Ascending aorta (tissue), 2 donors: ENCODE measurements at regions not wholly inside any gene's neighbourhood (a gene's known extent, or its start where the extent isn't known, plus 50 kb on each side); places are given as distances from the start of the nearest gene placed in this dataset.
A peak's percentile ranks its signal among the peaks of the same experiment; 100 is the strongest.

Experiments used
- DNase-seq, 2 donors: peaks; one replicate each; pipeline ENCODE4 v3.0.0-alpha.2; 2019; ENCODE audit warnings: low spot score in 2 of 2
- H3K27ac ChIP-seq, 2 donors: fragments of 200-600 bp; sonication (generic); one replicate each; pipeline ENCODE4 v1.5.1; 2016 to 2017; ENCODE audit warnings: mild to moderate bottlenecking in 1 of 2
- H3K27me3 ChIP-seq: fragments of 200-600 bp; sonication (generic); one replicate; pipeline ENCODE4 v1.5.1; 2017
- H3K36me3 ChIP-seq, 2 donors: fragments of 200-600 bp; sonication (generic); one replicate each; pipeline ENCODE4 v1.5.1; 2016
- H3K4me1 ChIP-seq, 2 donors: fragments of 200-600 bp; sonication (generic); one replicate each; pipeline ENCODE4 v1.5.1; 2016 to 2017; ENCODE audit warnings: mild to moderate bottlenecking in 1 of 2
- H3K4me3 ChIP-seq, 2 donors: fragments of 200-600 bp; sonication (generic); one replicate each; pipeline ENCODE4 v1.5.1; 2016 to 2017; ENCODE audit warnings: mild to moderate bottlenecking in 1 of 2
- H3K9me3 ChIP-seq, 2 donors: fragments of 200-600 bp; sonication (generic); one replicate each; pipeline ENCODE4 v1.5.1; 2016
- CTCF ChIP-seq, 3 experiments: fragments of 200-600 bp in 2 of 3; fragments of 450-650 bp in 1 of 3; sonication (generic) in 2 of 3; IDR thresholded peaks; one replicate each; pipeline ENCODE4 v1.5.1; 2016 to 2019; ENCODE audit warnings: antibody characterized with exemption in 3 of 3, mild to moderate bottlenecking in 1 of 3, moderate library complexity in 1 of 3
- intact Hi-C: fragments of 100-400 bp; cut with DNase I; formaldehyde crosslinking; loops from one replicate; pipeline ENCODE4 v1.15.1; 2023

GRCh38 chr5:68661237-68661636 is 432.6 kb upstream of the SLC30A5 start:
- DNase-seq, result no peak
- no peak overlapping the region for H3K4me3 ChIP-seq
- TF ChIP-seq CTCF (IDR thresholded peaks at IDR 0.05), result peak in 1 of 3 experiments; percentile 16
- no peaks in the 10 kb centered on the region for H3K9me3 ChIP-seq
- no peak overlapping the region for H3K27ac ChIP-seq
- no peaks in the 10 kb centered on the region for H3K36me3 ChIP-seq
- no peaks in the 10 kb centered on the region for H3K27me3 ChIP-seq
- H3K4me1 ChIP-seq, result no peaks in the 10 kb centered on the region
- intact Hi-C loops, result no loop called here

- no peak for TF ChIP-seq CTCF (IDR thresholded peaks at IDR 0.05)
- Histone ChIP-seq H3K27me3 (no peaks in the 10 kb centered on the region), H3K36me3 (no peaks in the 10 kb centered on the region), H3K4me3 (no peak overlapping the region), H3K27ac (no peak overlapping the region), H3K9me3 (no peaks in the 10 kb centered on the region), H3K4me1 (no peaks in the 10 kb centered on the region)
- intact Hi-C loops, result no loop called here
- no peak for DNase-seq
Observed at GRCh38 chr5:68662804-68663307, 431.0 kb upstream of the SLC30A5 start.

- TF ChIP-seq CTCF (IDR thresholded peaks at IDR 0.05), result no peak
- Histone ChIP-seq H3K4me3 (no peak overlapping the region), H3K9me3 (no peaks in the 10 kb centered on the region), H3K36me3 (no peaks in the 10 kb centered on the region), H3K27ac (no peak overlapping the region), H3K27me3 (no peaks in the 10 kb centered on the region), H3K4me1 (no peaks in the 10 kb centered on the region)
- DNase-seq, result no peak
- intact Hi-C loops, result no loop called here
Observed at GRCh38 chr5:68669864-68670575, 423.8 kb upstream of the SLC30A5 start.

- Histone ChIP-seq H3K4me3 (no peak overlapping the region), H3K4me1 (no peaks in the 10 kb centered on the region), H3K27me3 (no peaks in the 10 kb centered on the region), H3K36me3 (no peaks in the 10 kb centered on the region), H3K9me3 (no peaks in the 10 kb centered on the region), H3K27ac (no peak overlapping the region)
- no peak for DNase-seq
- no peak for TF ChIP-seq CTCF (IDR thresholded peaks at IDR 0.05)
- intact Hi-C loops, result no loop called here
Observed at GRCh38 chr5:68673106-68673822, 420.6 kb upstream of the SLC30A5 start.

GRCh38 chr5:68673823-68674180 is 420.0 kb upstream of the SLC30A5 start:
- intact Hi-C loops, result no loop called here
- Histone ChIP-seq H3K27me3 (no peaks in the 10 kb centered on the region), H3K27ac (no peak overlapping the region), H3K4me1 (no peaks in the 10 kb centered on the region), H3K9me3 (no peaks in the 10 kb centered on the region), H3K4me3 (no peak overlapping the region), H3K36me3 (no peaks in the 10 kb centered on the region)
- no peak for TF ChIP-seq CTCF (IDR thresholded peaks at IDR 0.05)
- no peak for DNase-seq
